Upper lobe of left lung (tissue), 6 donors: ENCODE measurements at regions not wholly inside any gene's neighbourhood (a gene's known extent, or its start where the extent isn't known, plus 50 kb on each side); places are given as distances from the start of the nearest gene placed in this dataset.
A peak's percentile ranks its signal among the peaks of the same experiment; 100 is the strongest.

Source experiments
- ATAC-seq, 2 donors: fragments of 200-7000 bp; cut with Tn5 transposase; one replicate each; pipeline ENCODE4 v1.9.1; 2022; ENCODE audit warnings: mild to moderate bottlenecking in 2 of 2, moderate library complexity in 2 of 2; ENCODE audit not compliant: low FRiP score in 2 of 2
- DNase-seq, 2 donors: peaks; one replicate each; pipeline ENCODE4 v3.0.0-alpha.2; 2019 to 2020
- H3K27ac ChIP-seq, 4 donors: fragments of 200-600 bp; sonication (generic); one replicate each; pipeline ENCODE4 v1.5.1; 2016 to 2019
- H3K27me3 ChIP-seq, 4 donors: fragments of 200-600 bp; sonication (generic); one replicate each; pipeline ENCODE4 v1.5.1; 2017 to 2019
- H3K36me3 ChIP-seq, 4 donors: fragments of 200-600 bp; sonication (generic); one replicate each; pipeline ENCODE4 v1.5.1; 2016 to 2019
- H3K4me1 ChIP-seq, 4 donors: fragments of 200-600 bp; sonication (generic); one replicate each; pipeline ENCODE4 v1.5.1; 2018 to 2019
- H3K4me3 ChIP-seq, 4 donors: fragments of 200-600 bp; sonication (generic); one replicate each; pipeline ENCODE4 v1.5.1; 2017 to 2019; ENCODE audit warnings: mild to moderate bottlenecking in 2 of 4, moderate library complexity in 1 of 4
- H3K9me3 ChIP-seq, 4 donors: fragments of 200-600 bp; sonication (generic); one replicate each; pipeline ENCODE4 v1.5.1; 2018 to 2019
- EP300 ChIP-seq, 4 donors: sonication (generic); formaldehyde crosslinking; IDR thresholded peaks; one replicate each; pipeline ENCODE4 v1.5.1; 2017; ENCODE audit warnings: antibody characterized with exemption in 4 of 4, control low read depth in 2 of 4
- POLR2A ChIP-seq, 4 donors: fragments of 450-650 bp; IDR thresholded peaks; one replicate each; pipeline ENCODE4 v1.5.1; 2016 to 2017; ENCODE audit warnings: antibody characterized with exemption in 4 of 4, mild to moderate bottlenecking in 2 of 4
- POLR2AphosphoS5 ChIP-seq, 2 donors: sonication (generic); formaldehyde crosslinking; IDR thresholded peaks; one replicate each; pipeline ENCODE4 v1.5.1; 2017; ENCODE audit warnings: antibody characterized with exemption in 2 of 2
- WGBS, 2 donors: methylation state at CpG; one replicate each; pipeline ENCODE4 v1.1.5; 2017 to 2018; 5-methylcytosine and 5-hydroxymethylcytosine counted together
- TF ChIP-seq, protein P1 (sequence below), 6 experiments: fragments of 450-650 bp in 4 of 6; fragments of 200-600 bp in 2 of 6; sonication (generic) in 2 of 6; IDR thresholded peaks; one replicate each; pipeline ENCODE4 v1.5.1; 2016 to 2019; ENCODE audit warnings: antibody characterized with exemption in 6 of 6
- donor health status: DM: no; HTN: no; CAD: no; lungs with moderate emphysema.
- donor health status: DM: no; HTN: yes; CAD: no; lungs with severe emphysema.

DNA sequence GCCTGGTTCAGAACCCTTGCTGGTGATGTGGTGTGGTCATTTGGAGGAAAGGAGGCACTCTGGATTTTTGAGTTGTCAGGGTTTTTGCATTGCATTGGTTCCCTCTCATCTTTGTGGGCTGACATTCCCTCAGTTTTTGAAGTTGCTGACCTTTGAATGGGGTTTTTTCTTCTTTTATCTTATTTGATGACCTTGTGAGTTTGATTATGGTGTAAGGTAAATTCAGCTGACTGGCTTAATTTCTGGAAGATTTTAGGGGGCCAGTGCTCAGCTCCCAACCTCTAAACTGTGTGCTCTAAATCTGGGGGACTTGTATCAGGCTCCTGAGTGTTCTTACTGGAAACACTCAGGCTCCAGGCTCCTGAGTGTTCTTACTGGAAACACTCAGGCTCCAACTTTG is 225.9 kb downstream of the MEIS1 start:
- Histone ChIP-seq H3K9me3 (peaks cover 0 to 4% (median 1%) of the 10 kb centered on the region in 4 donors), H3K4me1 (no peaks in the 10 kb centered on the region), H3K27ac (no peak overlapping the region), H3K4me3 (no peak overlapping the region), H3K27me3 (no peaks in the 10 kb centered on the region), H3K36me3 (no peaks in the 10 kb centered on the region)
- no peak for ATAC-seq
- DNase-seq = no peak
- TF ChIP-seq EP300 (IDR thresholded peaks at IDR 0.05) = no peak
- TF ChIP-seq, protein P1, sequence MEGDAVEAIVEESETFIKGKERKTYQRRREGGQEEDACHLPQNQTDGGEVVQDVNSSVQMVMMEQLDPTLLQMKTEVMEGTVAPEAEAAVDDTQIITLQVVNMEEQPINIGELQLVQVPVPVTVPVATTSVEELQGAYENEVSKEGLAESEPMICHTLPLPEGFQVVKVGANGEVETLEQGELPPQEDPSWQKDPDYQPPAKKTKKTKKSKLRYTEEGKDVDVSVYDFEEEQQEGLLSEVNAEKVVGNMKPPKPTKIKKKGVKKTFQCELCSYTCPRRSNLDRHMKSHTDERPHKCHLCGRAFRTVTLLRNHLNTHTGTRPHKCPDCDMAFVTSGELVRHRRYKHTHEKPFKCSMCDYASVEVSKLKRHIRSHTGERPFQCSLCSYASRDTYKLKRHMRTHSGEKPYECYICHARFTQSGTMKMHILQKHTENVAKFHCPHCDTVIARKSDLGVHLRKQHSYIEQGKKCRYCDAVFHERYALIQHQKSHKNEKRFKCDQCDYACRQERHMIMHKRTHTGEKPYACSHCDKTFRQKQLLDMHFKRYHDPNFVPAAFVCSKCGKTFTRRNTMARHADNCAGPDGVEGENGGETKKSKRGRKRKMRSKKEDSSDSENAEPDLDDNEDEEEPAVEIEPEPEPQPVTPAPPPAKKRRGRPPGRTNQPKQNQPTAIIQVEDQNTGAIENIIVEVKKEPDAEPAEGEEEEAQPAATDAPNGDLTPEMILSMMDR (IDR thresholded peaks at IDR 0.05) = no peak
- TF ChIP-seq POLR2AphosphoS5 (IDR thresholded peaks at IDR 0.05) = no peak
- no peak for TF ChIP-seq POLR2A (IDR thresholded peaks at IDR 0.05)

DNA sequence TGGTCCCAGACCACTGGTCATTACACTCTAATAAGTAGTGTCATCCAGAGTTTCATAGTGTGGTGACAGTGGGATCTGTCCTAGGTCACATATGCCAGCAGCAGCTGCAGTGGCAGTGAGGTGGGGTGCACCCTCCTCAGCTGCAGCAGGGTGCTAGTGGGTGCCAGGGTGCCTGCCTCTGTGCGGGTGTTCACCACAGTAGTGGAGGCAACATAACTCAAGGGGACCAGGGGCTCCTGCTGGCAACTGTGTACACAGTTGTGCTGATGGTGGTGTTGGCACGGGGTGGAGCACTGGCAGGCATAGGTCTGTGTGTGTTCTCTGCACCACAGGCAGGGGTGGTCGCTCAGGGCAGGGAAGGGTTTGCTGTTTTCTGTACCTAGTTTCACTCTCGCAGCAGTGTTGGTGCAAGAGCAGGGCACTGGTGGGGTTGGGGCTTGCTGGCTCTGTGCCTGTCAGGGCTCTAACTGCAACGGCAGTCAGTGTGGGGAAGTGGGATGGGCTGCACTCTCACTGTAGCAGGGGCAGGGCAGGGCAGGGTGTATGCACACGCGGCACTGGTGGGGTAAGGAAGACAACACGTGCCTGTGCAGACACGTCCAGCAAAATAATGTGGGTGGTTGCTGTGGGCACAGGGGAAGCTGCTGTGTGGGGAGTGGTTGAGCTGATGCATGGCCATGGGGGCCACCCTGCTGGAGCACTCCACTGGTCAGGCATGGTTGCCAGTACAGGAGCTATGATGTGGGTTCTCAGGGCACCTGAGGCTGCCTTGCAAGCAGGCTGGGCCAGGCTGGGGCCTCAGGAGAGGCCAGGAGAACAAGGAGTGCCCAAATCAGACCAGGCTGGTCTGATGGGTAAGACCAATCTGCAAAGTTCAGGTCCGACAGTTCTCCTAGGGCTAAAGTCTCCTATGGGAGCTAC is 226.6 kb downstream of the MEIS1 start:
- Histone ChIP-seq H3K36me3 (no peaks in the 10 kb centered on the region), H3K9me3 (peaks cover 0 to 4% (median 1%) of the 10 kb centered on the region in 4 donors), H3K4me1 (no peaks in the 10 kb centered on the region), H3K27ac (no peak overlapping the region), H3K4me3 (no peak overlapping the region), H3K27me3 (no peaks in the 10 kb centered on the region)
- TF ChIP-seq POLR2A (IDR thresholded peaks at IDR 0.05) (no peak), EP300 (IDR thresholded peaks at IDR 0.05) (no peak), POLR2AphosphoS5 (IDR thresholded peaks at IDR 0.05) (no peak)
- TF ChIP-seq, protein P1 (IDR thresholded peaks at IDR 0.05) = no peak
- DNase-seq = peak in 1 of 2 donors; percentile 22
- ATAC-seq = peak in 1 of 2 donors; percentile 50
- 64 to 75% methylated on average over 7 to 10 of the region's 10 CpGs for WGBS, 2 donors

DNA sequence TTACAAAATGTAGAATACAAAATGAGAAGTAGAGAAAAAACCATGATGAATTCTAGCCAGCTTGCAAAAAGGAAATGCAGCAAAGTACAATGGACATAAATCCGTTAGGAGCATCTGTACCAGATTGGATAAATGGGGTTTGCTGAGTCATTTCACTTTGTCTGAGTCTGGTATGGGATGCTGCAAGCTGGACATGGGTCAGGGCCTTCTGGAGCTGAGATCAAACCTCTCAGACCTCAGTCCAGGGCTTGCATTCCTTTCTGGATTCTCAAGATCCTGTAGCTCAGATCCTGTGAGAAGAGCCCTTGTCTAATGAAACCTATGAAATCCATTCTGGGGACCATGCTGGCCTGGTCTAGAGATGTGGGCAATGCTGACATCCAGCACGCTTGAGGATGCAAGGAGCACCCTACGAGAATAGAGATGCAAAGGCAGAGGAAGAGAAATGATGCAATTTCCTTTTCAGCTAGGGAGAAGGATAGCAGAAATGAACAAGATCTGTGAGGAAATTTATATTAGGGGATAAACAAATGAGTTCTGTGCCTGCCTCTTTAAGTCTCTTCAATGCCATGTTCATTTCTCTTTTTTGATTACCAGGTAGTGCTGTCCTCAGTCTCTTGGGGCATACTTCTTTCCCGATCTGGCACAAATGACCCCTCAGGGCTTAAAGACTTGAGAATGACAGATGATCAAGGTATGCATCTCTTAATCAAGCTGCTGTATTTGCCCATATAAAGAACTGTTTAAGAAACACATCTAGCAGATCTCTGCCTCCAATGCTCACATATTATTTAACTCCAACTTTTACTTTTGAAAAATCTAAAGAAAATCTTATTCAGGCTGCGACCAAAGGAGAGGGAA is 230.4 kb downstream of the MEIS1 start:
- Histone ChIP-seq H3K27ac (no peak overlapping the region), H3K4me3 (no peak overlapping the region), H3K27me3 (no peaks in the 10 kb centered on the region), H3K36me3 (no peaks in the 10 kb centered on the region), H3K9me3 (no peaks in the 10 kb centered on the region), H3K4me1 (no peaks in the 10 kb centered on the region)
- no peak for TF ChIP-seq POLR2AphosphoS5 (IDR thresholded peaks at IDR 0.05)
- TF ChIP-seq, protein P1 (IDR thresholded peaks at IDR 0.05) = no peak
- TF ChIP-seq EP300 (IDR thresholded peaks at IDR 0.05) = no peak
- no peak for TF ChIP-seq POLR2A (IDR thresholded peaks at IDR 0.05)
- 46 to 58% methylated on average over 5 of the region's 5 CpGs for WGBS, 2 donors
- no peak for DNase-seq
- no peak for ATAC-seq

DNA sequence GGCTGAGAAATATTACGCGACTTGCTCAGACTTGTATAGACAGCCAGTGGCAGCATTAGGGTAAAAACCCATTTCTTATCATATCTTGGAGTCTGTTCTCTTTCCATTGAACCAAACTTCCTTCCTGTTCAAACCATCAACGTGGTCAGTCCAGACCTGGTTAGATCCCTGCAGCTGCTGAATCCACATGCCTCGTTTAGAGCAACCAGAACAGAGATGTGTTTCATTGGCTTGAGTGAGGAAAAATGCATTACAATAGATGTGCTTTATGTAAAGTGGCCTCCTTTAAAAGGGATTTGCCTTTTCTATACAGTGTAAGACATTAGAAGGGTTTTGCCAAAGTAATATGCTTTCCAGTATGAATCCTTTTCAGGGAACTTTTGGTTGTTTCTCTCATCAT is 232.4 kb downstream of the MEIS1 start:
- ATAC-seq (no peak), DNase-seq (no peak)
- Histone ChIP-seq H3K27ac (no peak overlapping the region), H3K36me3 (no peaks in the 10 kb centered on the region), H3K9me3 (no peaks in the 10 kb centered on the region), H3K27me3 (no peaks in the 10 kb centered on the region), H3K4me3 (no peak overlapping the region), H3K4me1 (no peaks in the 10 kb centered on the region)
- 64 to 76% methylated on average over 4 of the region's 4 CpGs for WGBS, 2 donors
- TF ChIP-seq, protein P1 (IDR thresholded peaks at IDR 0.05) = no peak
- no peak for TF ChIP-seq POLR2A (IDR thresholded peaks at IDR 0.05)
- TF ChIP-seq POLR2AphosphoS5 (IDR thresholded peaks at IDR 0.05) = no peak
- TF ChIP-seq EP300 (IDR thresholded peaks at IDR 0.05) = no peak
